Panc1 (cell line): ENCODE measurements at regions not wholly inside any gene's neighbourhood (a gene's known extent, or its start where the extent isn't known, plus 50 kb on each side); places are given as distances from the start of the nearest gene placed in this dataset.

Experiments
- POLR2AphosphoS5 ChIP-seq: IDR thresholded peaks from 2 replicates; pipeline ENCODE4 v1.6.1; 2012; ENCODE audit warnings: mild to moderate bottlenecking, low read depth, low read length, moderate library complexity
- SIN3A ChIP-seq: IDR thresholded peaks from 2 replicates; pipeline ENCODE4 v1.6.1; 2012; ENCODE audit warnings: low read depth, mild to moderate bottlenecking, low read length, moderate library complexity, borderline replicate concordance; ENCODE audit not compliant: insufficient read depth
- TCF7L2 ChIP-seq: IDR thresholded peaks from 2 replicates; pipeline ENCODE4 v1.6.1; 2011; ENCODE audit warnings: mild to moderate bottlenecking, low read depth, low read length, inconsistent platforms
- TF ChIP-seq, protein P1 (sequence below): fragments of 450-650 bp; IDR thresholded peaks from 2 replicates; pipeline ENCODE4 v1.5.1; 2017; ENCODE audit warnings: mild to moderate bottlenecking
- TF ChIP-seq, protein P2 (sequence below), 2 experiments: IDR thresholded peaks; 2 replicates each; pipeline ENCODE4 v1.6.1; 2011 to 2012; ENCODE audit warnings: low read depth in 2 of 2, control low read depth in 1 of 2, low read length in 1 of 2, mild to moderate bottlenecking in 1 of 2, moderate library complexity in 1 of 2; ENCODE audit not compliant: insufficient read depth in 1 of 2

DNA sequence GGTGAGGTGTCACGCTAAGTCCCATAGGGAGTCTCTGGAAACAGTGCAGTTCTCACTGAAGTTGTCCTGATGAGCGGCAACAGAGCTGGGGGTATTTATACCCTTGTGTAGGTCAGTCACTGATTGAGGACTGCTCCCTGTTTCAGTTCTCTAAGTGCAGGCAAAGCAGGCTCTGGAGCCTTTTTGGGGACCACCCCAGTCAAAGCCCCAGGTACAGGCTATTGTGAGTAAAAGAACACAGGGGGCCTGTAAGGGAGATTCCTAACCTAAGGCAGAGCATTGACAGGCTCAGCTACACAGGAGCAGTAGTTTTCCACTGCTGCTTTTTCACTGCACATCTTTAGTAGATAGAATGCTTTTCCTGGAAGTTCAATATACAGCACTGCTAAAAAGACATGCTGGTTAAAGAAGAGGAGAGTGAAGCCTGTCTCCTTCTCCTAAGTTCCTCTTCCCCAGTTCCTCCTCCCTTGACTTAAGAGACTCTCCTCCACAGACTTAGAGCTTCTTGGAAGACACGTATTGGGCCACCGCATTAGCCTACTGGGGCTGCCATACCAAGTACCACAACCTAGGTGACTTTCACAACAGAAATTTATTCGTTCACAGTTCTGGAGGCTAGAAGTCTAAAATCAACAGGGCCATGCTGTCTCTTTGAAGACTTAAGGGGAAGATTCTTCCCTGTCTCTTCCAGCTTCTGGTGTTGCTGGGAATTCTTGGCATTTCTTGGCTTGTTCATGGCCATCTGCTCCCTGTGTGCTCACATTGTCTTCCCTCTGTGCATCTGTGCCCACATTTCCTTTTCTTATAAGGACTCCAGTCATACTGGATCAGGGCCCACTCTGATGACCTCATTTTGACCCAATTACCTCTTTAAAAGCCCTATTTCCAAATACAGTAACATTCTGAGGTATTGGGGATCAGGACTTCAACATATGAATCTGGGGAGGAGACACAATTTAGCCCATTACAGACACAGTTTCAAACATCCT, 221.0 kb downstream of the ESM1 start:
- TF ChIP-seq, protein P1, sequence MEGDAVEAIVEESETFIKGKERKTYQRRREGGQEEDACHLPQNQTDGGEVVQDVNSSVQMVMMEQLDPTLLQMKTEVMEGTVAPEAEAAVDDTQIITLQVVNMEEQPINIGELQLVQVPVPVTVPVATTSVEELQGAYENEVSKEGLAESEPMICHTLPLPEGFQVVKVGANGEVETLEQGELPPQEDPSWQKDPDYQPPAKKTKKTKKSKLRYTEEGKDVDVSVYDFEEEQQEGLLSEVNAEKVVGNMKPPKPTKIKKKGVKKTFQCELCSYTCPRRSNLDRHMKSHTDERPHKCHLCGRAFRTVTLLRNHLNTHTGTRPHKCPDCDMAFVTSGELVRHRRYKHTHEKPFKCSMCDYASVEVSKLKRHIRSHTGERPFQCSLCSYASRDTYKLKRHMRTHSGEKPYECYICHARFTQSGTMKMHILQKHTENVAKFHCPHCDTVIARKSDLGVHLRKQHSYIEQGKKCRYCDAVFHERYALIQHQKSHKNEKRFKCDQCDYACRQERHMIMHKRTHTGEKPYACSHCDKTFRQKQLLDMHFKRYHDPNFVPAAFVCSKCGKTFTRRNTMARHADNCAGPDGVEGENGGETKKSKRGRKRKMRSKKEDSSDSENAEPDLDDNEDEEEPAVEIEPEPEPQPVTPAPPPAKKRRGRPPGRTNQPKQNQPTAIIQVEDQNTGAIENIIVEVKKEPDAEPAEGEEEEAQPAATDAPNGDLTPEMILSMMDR, result no peak
- TF ChIP-seq POLR2AphosphoS5 (no peak), SIN3A (no peak), TCF7L2 (no peak)
- TF ChIP-seq, protein P2, sequence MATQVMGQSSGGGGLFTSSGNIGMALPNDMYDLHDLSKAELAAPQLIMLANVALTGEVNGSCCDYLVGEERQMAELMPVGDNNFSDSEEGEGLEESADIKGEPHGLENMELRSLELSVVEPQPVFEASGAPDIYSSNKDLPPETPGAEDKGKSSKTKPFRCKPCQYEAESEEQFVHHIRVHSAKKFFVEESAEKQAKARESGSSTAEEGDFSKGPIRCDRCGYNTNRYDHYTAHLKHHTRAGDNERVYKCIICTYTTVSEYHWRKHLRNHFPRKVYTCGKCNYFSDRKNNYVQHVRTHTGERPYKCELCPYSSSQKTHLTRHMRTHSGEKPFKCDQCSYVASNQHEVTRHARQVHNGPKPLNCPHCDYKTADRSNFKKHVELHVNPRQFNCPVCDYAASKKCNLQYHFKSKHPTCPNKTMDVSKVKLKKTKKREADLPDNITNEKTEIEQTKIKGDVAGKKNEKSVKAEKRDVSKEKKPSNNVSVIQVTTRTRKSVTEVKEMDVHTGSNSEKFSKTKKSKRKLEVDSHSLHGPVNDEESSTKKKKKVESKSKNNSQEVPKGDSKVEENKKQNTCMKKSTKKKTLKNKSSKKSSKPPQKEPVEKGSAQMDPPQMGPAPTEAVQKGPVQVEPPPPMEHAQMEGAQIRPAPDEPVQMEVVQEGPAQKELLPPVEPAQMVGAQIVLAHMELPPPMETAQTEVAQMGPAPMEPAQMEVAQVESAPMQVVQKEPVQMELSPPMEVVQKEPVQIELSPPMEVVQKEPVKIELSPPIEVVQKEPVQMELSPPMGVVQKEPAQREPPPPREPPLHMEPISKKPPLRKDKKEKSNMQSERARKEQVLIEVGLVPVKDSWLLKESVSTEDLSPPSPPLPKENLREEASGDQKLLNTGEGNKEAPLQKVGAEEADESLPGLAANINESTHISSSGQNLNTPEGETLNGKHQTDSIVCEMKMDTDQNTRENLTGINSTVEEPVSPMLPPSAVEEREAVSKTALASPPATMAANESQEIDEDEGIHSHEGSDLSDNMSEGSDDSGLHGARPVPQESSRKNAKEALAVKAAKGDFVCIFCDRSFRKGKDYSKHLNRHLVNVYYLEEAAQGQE (IDR thresholded peaks at IDR 0.05; ENCODE audit: insufficient read depth in 1 of 2, low read depth in 2 of 2, low read length in 1 of 2), result no peak
